Urinary bladder (tissue), 3 donors: ENCODE measurements at regions not wholly inside any gene's neighbourhood (a gene's known extent, or its start where the extent isn't known, plus 50 kb on each side); places are given as distances from the start of the nearest gene placed in this dataset.
A peak's percentile ranks its signal among the peaks of the same experiment; 100 is the strongest.
"Not testable (repeated sequence)": the region's sequence is repeated elsewhere in the genome, so short reads cannot be mapped to it uniquely, and the experiment has no call there.

ENCODE experiments used
- DNase-seq: peaks from one replicate; pipeline ENCODE4 v3.0.0-alpha.2; 2015; ENCODE audit errors: extremely low spot score
- H3K27ac ChIP-seq: one replicate; pipeline ENCODE4 v1.5.1; 2013; ENCODE audit warnings: low read depth, mild to moderate bottlenecking, moderate library complexity
- H3K36me3 ChIP-seq: one replicate; pipeline ENCODE4 v1.6.1; 2013; ENCODE audit warnings: mild to moderate bottlenecking, moderate library complexity; ENCODE audit not compliant: insufficient read depth
- H3K4me1 ChIP-seq: one replicate; pipeline ENCODE4 v1.6.1; 2013; ENCODE audit warnings: mild to moderate bottlenecking, moderate library complexity; ENCODE audit not compliant: insufficient read depth
- H3K4me3 ChIP-seq: one replicate; pipeline ENCODE4 v1.5.1; 2013; ENCODE audit warnings: low read depth, low read length
- WGBS: extraction: QIAGEN DNeasy Blood & Tissue Kit; methylation state at CpG from one replicate; pipeline ENCODE4 v1.1.7; 2013; 5-methylcytosine and 5-hydroxymethylcytosine counted together
- donor health status: healthy with polysubstance abuse.
- donor health status: healthy.

GRCh38 chr2:236489083-236489482 lies 80.5 kb upstream of the ACKR3 start:
- not testable (repeated sequence) for H3K27ac ChIP-seq, H3K36me3 ChIP-seq, DNase-seq, H3K4me1 ChIP-seq, H3K4me3 ChIP-seq
- WGBS = 89% methylated on average over 5 of the region's 5 CpGs

GRCh38 chr2:236489895-236490404 lies 79.7 kb upstream of the ACKR3 start:
- DNase-seq = no peak
- no peak overlapping the region for H3K4me3 ChIP-seq
- WGBS = 89% methylated on average over 3 of the region's 3 CpGs
- H3K4me1 ChIP-seq = no peaks in the 10 kb centered on the region
- no peak overlapping the region for H3K27ac ChIP-seq
- H3K36me3 ChIP-seq = no peaks in the 10 kb centered on the region

- no peaks in the 10 kb centered on the region for H3K36me3 ChIP-seq
- 84% methylated on average over 9 of the region's 9 CpGs for WGBS
- DNase-seq = no peak
- no peak overlapping the region for H3K27ac ChIP-seq
- H3K4me1 ChIP-seq = no peaks in the 10 kb centered on the region
- H3K4me3 ChIP-seq = no peak overlapping the region
These were observed 73.3 kb upstream of the ACKR3 start for GRCh38 chr2:236496340-236496739.

- 73% methylated on average over 7 of the region's 7 CpGs for WGBS
- no peak for DNase-seq
- Histone ChIP-seq H3K27ac (no peak overlapping the region), H3K36me3 (no peaks in the 10 kb centered on the region), H3K4me1 (no peaks in the 10 kb centered on the region), H3K4me3 (no peak overlapping the region)
These were observed 71.3 kb upstream of the ACKR3 start for GRCh38 chr2:236498369-236498768.

- WGBS = 90% methylated on average over 14 of the region's 14 CpGs
- H3K36me3 ChIP-seq = no peaks in the 10 kb centered on the region
These were observed 69.7 kb upstream of the ACKR3 start for GRCh38 chr2:236499691-236500578.

GRCh38 chr2:236501026-236501425 lies 68.6 kb upstream of the ACKR3 start:
- Histone ChIP-seq H3K4me3 (no peak overlapping the region), H3K36me3 (no peaks in the 10 kb centered on the region), H3K27ac (no peak overlapping the region), H3K4me1 (no peaks in the 10 kb centered on the region)
- 96% methylated on average over 6 of the region's 6 CpGs for WGBS
- DNase-seq = no peak

More at GRCh38 chr2:236499691-236500578, 69.7 kb upstream of the ACKR3 start:
- Histone ChIP-seq H3K4me1 (no peaks in the 10 kb centered on the region), H3K4me3 (no peak overlapping the region), H3K27ac (no peak overlapping the region)
- no peak for DNase-seq

- no peak overlapping the region for H3K4me3 ChIP-seq
- no peak for DNase-seq
- no peaks in the 10 kb centered on the region for H3K4me1 ChIP-seq
- H3K36me3 ChIP-seq = no peaks in the 10 kb centered on the region
- 75% methylated on average over 4 of the region's 4 CpGs for WGBS
- H3K27ac ChIP-seq = no peak overlapping the region
These were observed 68.1 kb upstream of the ACKR3 start for GRCh38 chr2:236501531-236501930.

- Histone ChIP-seq H3K36me3 (no peaks in the 10 kb centered on the region), H3K4me1 (no peaks in the 10 kb centered on the region), H3K27ac (no peak overlapping the region), H3K4me3 (no peak overlapping the region)
- 76% methylated on average over 6 of the region's 6 CpGs for WGBS
- DNase-seq = no peak
These were observed 66.5 kb upstream of the ACKR3 start for GRCh38 chr2:236503100-236503499.

- no peak for DNase-seq
These were observed 66.0 kb upstream of the ACKR3 start for GRCh38 chr2:236503583-236503982.

GRCh38 chr2:236505041-236505440 lies 64.6 kb upstream of the ACKR3 start:
- no peak overlapping the region for H3K27ac ChIP-seq
- no peaks in the 10 kb centered on the region for H3K36me3 ChIP-seq
- H3K4me3 ChIP-seq = no peak overlapping the region
- 73% methylated on average over 3 of the region's 3 CpGs for WGBS
- no peak for DNase-seq
- H3K4me1 ChIP-seq = no peaks in the 10 kb centered on the region

More at GRCh38 chr2:236503583-236503982, 66.0 kb upstream of the ACKR3 start:
- no peaks in the 10 kb centered on the region for H3K4me1 ChIP-seq
- no peaks in the 10 kb centered on the region for H3K36me3 ChIP-seq
- no peak overlapping the region for H3K27ac ChIP-seq
- H3K4me3 ChIP-seq = no peak overlapping the region
- WGBS = 76% methylated on average over 13 of the region's 13 CpGs

GRCh38 chr2:236505648-236506047 lies 64.0 kb upstream of the ACKR3 start:
- no peak for DNase-seq
- WGBS = 82% methylated on average over 2 of the region's 2 CpGs
- H3K4me1 ChIP-seq = no peaks in the 10 kb centered on the region
- no peaks in the 10 kb centered on the region for H3K36me3 ChIP-seq
- no peak overlapping the region for H3K27ac ChIP-seq
- H3K4me3 ChIP-seq = no peak overlapping the region

GRCh38 chr2:236507393-236508085 lies 62.1 kb upstream of the ACKR3 start:
- H3K27ac ChIP-seq = no peak overlapping the region
- H3K36me3 ChIP-seq = no peaks in the 10 kb centered on the region
- peak; percentile 28 for DNase-seq
- peak overlapping the region; percentile 53 for H3K4me3 ChIP-seq
- WGBS = 18% methylated on average over 55 of the region's 56 CpGs
- no peaks in the 10 kb centered on the region for H3K4me1 ChIP-seq

- 90% methylated on average over 5 of the region's 5 CpGs for WGBS
- H3K27ac ChIP-seq = no peak overlapping the region
- DNase-seq = no peak
- H3K4me3 ChIP-seq = no peak overlapping the region
- H3K4me1 ChIP-seq = no peaks in the 10 kb centered on the region
- no peaks in the 10 kb centered on the region for H3K36me3 ChIP-seq
These were observed 61.2 kb upstream of the ACKR3 start for GRCh38 chr2:236508466-236508865.

GRCh38 chr2:236510034-236510433 lies 59.6 kb upstream of the ACKR3 start:
- H3K36me3 ChIP-seq = no peaks in the 10 kb centered on the region
- H3K4me3 ChIP-seq = no peak overlapping the region
- H3K27ac ChIP-seq = no peak overlapping the region
- WGBS = 89% methylated on average over 2 of the region's 2 CpGs
- H3K4me1 ChIP-seq = no peaks in the 10 kb centered on the region
- DNase-seq = no peak
